ENCODE measurements at regions not wholly inside any gene's neighbourhood (a gene's known extent, or its start where the extent isn't known, plus 50 kb on each side); places are given as distances from the start of the nearest gene placed in this dataset.

GRCh38 chr5:68129364-68129763 lies 86.2 kb upstream of the PIK3R1 start:
- TF ChIP-seq CTCF (IDR thresholded peaks at IDR 0.05) (no peak), EP300 (IDR thresholded peaks at IDR 0.05) (no peak)
